Mesenchymal stem cell (in vitro differentiated cells and primary cell): ENCODE measurements at regions not wholly inside any gene's neighbourhood (a gene's known extent, or its start where the extent isn't known, plus 50 kb on each side); places are given as distances from the start of the nearest gene placed in this dataset.

Experiments used
- DNase-seq: peaks from one replicate; pipeline ENCODE4 v3.0.0-alpha.2; 2013
- H2AFZ ChIP-seq: one replicate; pipeline ENCODE4 v1.6.1; 2013; ENCODE audit warnings: low read depth, mild to moderate bottlenecking, control low read depth, inconsistent platforms, low read length, moderate library complexity
- H2AK5ac ChIP-seq: 2 replicates; pipeline ENCODE4 v1.6.1; 2013; ENCODE audit warnings: low read length, moderate library complexity, mild to moderate bottlenecking, inconsistent platforms; ENCODE audit not compliant: severe bottlenecking
- H2BK120ac ChIP-seq: one replicate; pipeline ENCODE4 v1.6.1; 2013; ENCODE audit warnings: low read depth, mild to moderate bottlenecking, inconsistent platforms, low read length, moderate library complexity
- H2BK12ac ChIP-seq, 2 experiments: one replicate each; pipeline ENCODE4 v1.6.1; 2013; ENCODE audit warnings: inconsistent platforms in 2 of 2, low read length in 2 of 2, mild to moderate bottlenecking in 2 of 2, moderate library complexity in 2 of 2, control low read depth in 1 of 2
- H2BK15ac ChIP-seq: one replicate; pipeline ENCODE4 v1.6.1; 2013; ENCODE audit warnings: mild to moderate bottlenecking, low read depth, inconsistent platforms; ENCODE audit not compliant: poor library complexity, severe bottlenecking
- H2BK5ac ChIP-seq: 2 replicates; pipeline ENCODE4 v1.6.1; 2013; ENCODE audit warnings: low read depth, mild to moderate bottlenecking, low read length, control low read depth, inconsistent platforms; ENCODE audit not compliant: poor library complexity, severe bottlenecking
- H3K14ac ChIP-seq, 2 experiments: one replicate each; pipeline ENCODE4 v1.6.1; 2013; ENCODE audit warnings: inconsistent platforms in 2 of 2, low read length in 2 of 2, control low read depth in 1 of 2, mild to moderate bottlenecking in 1 of 2, moderate library complexity in 1 of 2
- H3K18ac ChIP-seq, 2 experiments: one replicate each; pipeline ENCODE4 v1.6.1; 2013; ENCODE audit warnings: inconsistent platforms in 2 of 2, low read length in 2 of 2, control low read depth in 1 of 2, low read depth in 1 of 2, mild to moderate bottlenecking in 1 of 2
- H3K23ac ChIP-seq, 2 experiments: one replicate each; pipeline ENCODE4 v1.6.1; 2013; ENCODE audit warnings: inconsistent platforms in 2 of 2, low read length in 2 of 2, mild to moderate bottlenecking in 2 of 2, moderate library complexity in 2 of 2, control low read depth in 1 of 2
- H3K27ac ChIP-seq: 2 replicates; pipeline ENCODE4 v1.5.1; 2013; ENCODE audit warnings: mild to moderate bottlenecking, moderate library complexity, low read length, control low read depth, inconsistent platforms; ENCODE audit not compliant: poor library complexity, severe bottlenecking
- H3K27me3 ChIP-seq, 2 experiments: 2 replicates each; pipeline versions ENCODE4 v1.6.1 to v1.7.0; 2013; ENCODE audit warnings: low read length in 2 of 2, mild to moderate bottlenecking in 2 of 2, moderate library complexity in 2 of 2, control low read depth in 1 of 2, inconsistent platforms in 1 of 2; ENCODE audit not compliant: control insufficient read depth in 1 of 2, insufficient read depth in 1 of 2
- H3K36me3 ChIP-seq, 2 experiments: 2 replicates each; pipeline versions ENCODE4 v1.6.1 to v1.7.0; 2013; ENCODE audit warnings: low read length in 2 of 2, control low read depth in 1 of 2, inconsistent platforms in 1 of 2, low read depth in 1 of 2, mild to moderate bottlenecking in 1 of 2; ENCODE audit not compliant: insufficient read depth in 2 of 2, control insufficient read depth in 1 of 2
- H3K4ac ChIP-seq, 2 experiments: one replicate each; pipeline ENCODE4 v1.6.1; 2013; ENCODE audit warnings: inconsistent platforms in 2 of 2, low read length in 2 of 2, mild to moderate bottlenecking in 2 of 2, moderate library complexity in 2 of 2, control low read depth in 1 of 2, low read depth in 1 of 2
- H3K4me1 ChIP-seq: 2 replicates; pipeline ENCODE4 v1.6.1; 2013; ENCODE audit warnings: low read depth, low read length, control low read depth; ENCODE audit not compliant: control insufficient read depth, insufficient read depth
- H3K4me2 ChIP-seq: 2 replicates; pipeline ENCODE4 v1.6.1; 2013; ENCODE audit warnings: low read length, mild to moderate bottlenecking, inconsistent platforms; ENCODE audit not compliant: poor library complexity, severe bottlenecking
- H3K4me3 ChIP-seq, 2 experiments: 2 replicates each; pipeline versions ENCODE4 v1.5.1 to v1.7.0; 2013; ENCODE audit warnings: low read length in 2 of 2, mild to moderate bottlenecking in 2 of 2, control low read depth in 1 of 2, low read depth in 1 of 2; ENCODE audit not compliant: insufficient read depth in 1 of 2
- H3K79me1 ChIP-seq: replicated peaks from 2 replicates; pipeline ENCODE4 v1.6.1; 2013; ENCODE audit warnings: mild to moderate bottlenecking, control low read depth, low read length, inconsistent platforms; ENCODE audit not compliant: poor library complexity, severe bottlenecking
- H3K9ac ChIP-seq: 2 replicates; pipeline ENCODE4 v1.7.0; 2013; ENCODE audit warnings: mild to moderate bottlenecking, low read length, moderate library complexity
- H3K9me3 ChIP-seq: 2 replicates; pipeline ENCODE4 v1.7.0; 2013; ENCODE audit warnings: mild to moderate bottlenecking, low read length; ENCODE audit not compliant: control insufficient read depth
- H4K8ac ChIP-seq: one replicate; pipeline ENCODE4 v1.6.1; 2013; ENCODE audit warnings: inconsistent platforms, mild to moderate bottlenecking, low read length, moderate library complexity
- H4K91ac ChIP-seq: one replicate; pipeline ENCODE4 v1.6.1; 2013; ENCODE audit warnings: mild to moderate bottlenecking, low read length, inconsistent platforms
- WGBS: methylation state at CpG from one replicate; pipeline ENCODE4 v1.1.7; 2013; ENCODE audit warnings: mixed read lengths; 5-methylcytosine and 5-hydroxymethylcytosine counted together

GRCh38 chr6:128641703-128642102, 121.3 kb upstream of the PTPRK start:
- DNase-seq: peak; percentile 29
- Histone ChIP-seq H3K27me3 (no peaks in the 10 kb centered on the region), H3K27ac (no peak overlapping the region), H3K23ac (no peak overlapping the region), H2BK120ac (no peak overlapping the region), H3K9me3 (no peaks in the 10 kb centered on the region), H3K9ac (no peak overlapping the region), H4K91ac (no peak overlapping the region), H3K4me1 (no peaks in the 10 kb centered on the region), H4K8ac (no peak overlapping the region), H2BK15ac (no peak overlapping the region), H2AFZ (no peak overlapping the region), H2AK5ac (no peak overlapping the region), H3K36me3 (no peaks in the 10 kb centered on the region), H3K4me2 (no peak overlapping the region), H3K4me3 (no peak overlapping the region), H2BK5ac (no peak overlapping the region), H3K14ac (no peak overlapping the region), H3K79me1 (no peaks in the 10 kb centered on the region), H2BK12ac (no peak overlapping the region), H3K4ac (no peak overlapping the region), H3K18ac (no peak overlapping the region)

DNA sequence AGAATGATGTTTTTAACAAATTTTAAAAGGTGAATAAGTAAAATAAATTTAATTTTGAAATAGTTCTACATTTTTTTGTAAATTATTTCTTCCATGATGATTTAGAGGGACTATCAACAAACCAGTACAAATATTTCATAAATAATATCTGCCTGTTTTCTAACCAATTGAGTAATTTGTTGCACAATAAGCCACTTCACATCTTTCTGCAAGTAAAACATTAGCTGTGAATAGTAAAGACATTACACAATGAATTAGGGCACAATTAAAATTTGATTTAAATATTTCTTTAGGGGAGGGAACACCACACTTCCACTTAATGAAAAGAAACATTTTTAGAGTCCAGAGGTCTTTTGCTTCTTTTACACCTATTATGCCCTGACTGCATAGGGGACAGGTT, 118.4 kb upstream of the PTPRK start:
- H3K27me3 ChIP-seq: no peaks in the 10 kb centered on the region
- no peak overlapping the region for H3K4me2 ChIP-seq
- no peak overlapping the region for H3K14ac ChIP-seq

DNA sequence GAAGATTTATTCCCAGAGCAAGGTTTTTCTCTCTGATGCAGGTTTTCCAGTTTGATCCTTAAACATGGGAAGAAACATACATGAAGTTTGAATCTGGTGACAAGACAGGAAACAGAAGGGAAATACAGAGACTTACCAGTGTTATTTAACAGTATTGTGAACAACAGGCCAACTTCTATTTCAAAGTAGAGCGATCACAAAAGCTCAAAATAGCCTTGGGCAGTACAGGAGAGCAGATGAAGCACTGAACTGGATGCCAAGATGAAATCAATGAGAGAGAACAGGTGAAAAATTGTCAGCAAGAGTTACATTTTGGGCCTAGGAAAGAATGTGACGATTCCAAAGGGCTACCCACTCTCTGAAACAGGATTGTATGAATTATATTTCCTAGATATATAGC, 114.8 kb upstream of the PTPRK start:
- Histone ChIP-seq H4K8ac (no peak overlapping the region), H2AFZ (no peak overlapping the region), H3K18ac (no peak overlapping the region), H3K79me1 (no peaks in the 10 kb centered on the region), H2BK5ac (no peak overlapping the region), H3K9me3 (no peaks in the 10 kb centered on the region), H2AK5ac (no peak overlapping the region), H2BK15ac (no peak overlapping the region), H3K14ac (no peak overlapping the region), H3K4me1 (no peaks in the 10 kb centered on the region), H3K4me2 (no peak overlapping the region), H3K9ac (no peak overlapping the region), H3K4me3 (no peak overlapping the region), H2BK12ac (no peak overlapping the region), H3K4ac (no peak overlapping the region), H3K27me3 (no peaks in the 10 kb centered on the region), H3K36me3 (no peaks in the 10 kb centered on the region), H4K91ac (no peak overlapping the region), H3K27ac (no peak overlapping the region), H3K23ac (no peak overlapping the region), H2BK120ac (no peak overlapping the region)
- DNase-seq: no peak
- 90% methylated on average over 2 of the region's 2 CpGs for WGBS

More for the DNA sequence above, 118.4 kb upstream of the PTPRK start:
- no peak overlapping the region for H2BK120ac ChIP-seq
- H3K18ac ChIP-seq: no peak overlapping the region
- H3K9me3 ChIP-seq: no peaks in the 10 kb centered on the region
- H2BK12ac ChIP-seq: no peak overlapping the region
- no peak overlapping the region for H3K9ac ChIP-seq
- H2BK15ac ChIP-seq: no peak overlapping the region
- no peaks in the 10 kb centered on the region for H3K79me1 ChIP-seq
- H3K36me3 ChIP-seq: no peaks in the 10 kb centered on the region
- H3K4ac ChIP-seq: no peak overlapping the region
- H3K23ac ChIP-seq: no peak overlapping the region
- H2BK5ac ChIP-seq: no peak overlapping the region
- no peak overlapping the region for H3K27ac ChIP-seq
- H4K91ac ChIP-seq: no peak overlapping the region
- no peak overlapping the region for H3K4me3 ChIP-seq
- H4K8ac ChIP-seq: no peak overlapping the region
- no peak for DNase-seq
- no peaks in the 10 kb centered on the region for H3K4me1 ChIP-seq
- no peak overlapping the region for H2AFZ ChIP-seq
- H2AK5ac ChIP-seq: no peak overlapping the region

- Histone ChIP-seq H3K79me1 (no peaks in the 10 kb centered on the region), H3K14ac (no peak overlapping the region), H3K27me3 (no peaks in the 10 kb centered on the region), H3K9ac (no peak overlapping the region), H3K18ac (no peak overlapping the region), H3K4me2 (no peak overlapping the region), H3K9me3 (no peaks in the 10 kb centered on the region), H2BK12ac (no peak overlapping the region), H2AFZ (no peak overlapping the region), H2BK120ac (no peak overlapping the region), H2BK15ac (no peak overlapping the region), H3K36me3 (no peaks in the 10 kb centered on the region), H3K4me3 (no peak overlapping the region), H2BK5ac (no peak overlapping the region), H2AK5ac (no peak overlapping the region), H3K4ac (no peak overlapping the region), H3K23ac (no peak overlapping the region), H4K91ac (no peak overlapping the region), H4K8ac (no peak overlapping the region), H3K4me1 (no peaks in the 10 kb centered on the region), H3K27ac (no peak overlapping the region)
- DNase-seq: no peak
- WGBS: 96% methylated on average over 2 of the region's 2 CpGs
Measured at GRCh38 chr6:128632131-128632530, 111.7 kb upstream of the PTPRK start.
